ENCODE measurements at regions not wholly inside any gene's neighbourhood (a gene's known extent, or its start where the extent isn't known, plus 50 kb on each side); places are given as distances from the start of the nearest gene placed in this dataset.

- Histone ChIP-seq H3K27me3 (no peaks in the 10 kb centered on the region), H3K9me3 (ENCODE audit: low read depth) (no peaks in the 10 kb centered on the region), H3K4me2 (no peak overlapping the region), H3K9me2 (replicated peaks; ENCODE audit: insufficient read depth) (no peaks in the 10 kb centered on the region), H2AFZ (no peak overlapping the region), H3K4me3 (no peak overlapping the region), H3K4me1 (ENCODE audit: insufficient read depth) (no peaks in the 10 kb centered on the region), H3K36me3 (replicated peaks; ENCODE audit: insufficient read depth, low read depth) (no peaks in the 10 kb centered on the region), H3K27ac (no peak overlapping the region), H4K20me1 (ENCODE audit: insufficient read depth, poor library complexity, severe bottlenecking) (no peaks in the 10 kb centered on the region), H3K79me2 (no peaks in the 10 kb centered on the region)
- TF ChIP-seq EZH2 (IDR thresholded peaks at IDR 0.05; ENCODE audit: borderline replicate concordance) (no peak), EZH2phosphoT487 (IDR thresholded peaks at IDR 0.05; ENCODE audit: low read depth, severe bottlenecking, unreplicated experiment) (no peak), CTCF (IDR thresholded peaks at IDR 0.05; ENCODE audit: poor library complexity) (no peak)
- no peak for DNase-seq (ENCODE audit: low spot score)
These were observed 1119.1 kb upstream of the ATXN7L3B start for GRCh38 chr12:73418541-73418940.

- no peaks in the 10 kb centered on the region for H4K20me1 ChIP-seq (ENCODE audit: insufficient read depth, poor library complexity, severe bottlenecking)
- no peaks in the 10 kb centered on the region for H3K9me2 ChIP-seq (replicated peaks; ENCODE audit: insufficient read depth)
- no peaks in the 10 kb centered on the region for H3K79me2 ChIP-seq
- H3K27ac ChIP-seq = no peak overlapping the region
- WGBS (ENCODE audit: low lambda C conversion rate, missing lambda C conversion rate) = 90% methylated on average over 5 of the region's 5 CpGs
- no peak overlapping the region for H2AFZ ChIP-seq
- no peak for TF ChIP-seq EZH2phosphoT487 (IDR thresholded peaks at IDR 0.05; ENCODE audit: low read depth, severe bottlenecking, unreplicated experiment)
- no peak for TF ChIP-seq EZH2 (IDR thresholded peaks at IDR 0.05; ENCODE audit: borderline replicate concordance)
- TF ChIP-seq CTCF (IDR thresholded peaks at IDR 0.05; ENCODE audit: poor library complexity) = no peak
- no peak for DNase-seq (ENCODE audit: low spot score)
- H3K36me3 ChIP-seq (replicated peaks; ENCODE audit: insufficient read depth, low read depth) = no peaks in the 10 kb centered on the region
- H3K4me1 ChIP-seq (ENCODE audit: insufficient read depth) = no peaks in the 10 kb centered on the region
- H3K4me2 ChIP-seq = no peak overlapping the region
- no peak overlapping the region for H3K4me3 ChIP-seq
- no peaks in the 10 kb centered on the region for H3K9me3 ChIP-seq (ENCODE audit: low read depth)
- no peaks in the 10 kb centered on the region for H3K27me3 ChIP-seq
These were observed 1115.8 kb upstream of the ATXN7L3B start for GRCh38 chr12:73421832-73422231.

GRCh38 chr12:73424484-73424883 lies 1113.2 kb upstream of the ATXN7L3B start:
- no peaks in the 10 kb centered on the region for H3K9me2 ChIP-seq (replicated peaks; ENCODE audit: insufficient read depth)
- no peak for DNase-seq (ENCODE audit: low spot score)
- H3K36me3 ChIP-seq (replicated peaks; ENCODE audit: insufficient read depth, low read depth) = no peaks in the 10 kb centered on the region
- no peaks in the 10 kb centered on the region for H3K4me1 ChIP-seq (ENCODE audit: insufficient read depth)
- H4K20me1 ChIP-seq (ENCODE audit: insufficient read depth, poor library complexity, severe bottlenecking) = no peaks in the 10 kb centered on the region
- H3K27ac ChIP-seq = no peak overlapping the region
- H3K9me3 ChIP-seq (ENCODE audit: low read depth) = no peaks in the 10 kb centered on the region
- H3K79me2 ChIP-seq = no peaks in the 10 kb centered on the region
- 46% methylated on average over 2 of the region's 2 CpGs for WGBS (ENCODE audit: low lambda C conversion rate, missing lambda C conversion rate)
- TF ChIP-seq CTCF (IDR thresholded peaks at IDR 0.05; ENCODE audit: poor library complexity) (no peak), EZH2phosphoT487 (IDR thresholded peaks at IDR 0.05; ENCODE audit: low read depth, severe bottlenecking, unreplicated experiment) (no peak), EZH2 (IDR thresholded peaks at IDR 0.05; ENCODE audit: borderline replicate concordance) (no peak)
- no peak overlapping the region for H2AFZ ChIP-seq
- H3K4me2 ChIP-seq = no peak overlapping the region
- no peak overlapping the region for H3K4me3 ChIP-seq
- H3K27me3 ChIP-seq = no peaks in the 10 kb centered on the region

Data from hepatocyte (in vitro differentiated cells).